ENCODE measurements at regions not wholly inside any gene's neighbourhood (a gene's known extent, or its start where the extent isn't known, plus 50 kb on each side); places are given as distances from the start of the nearest gene placed in this dataset.

- H3K27me3 Mint-ChIP-seq (ENCODE audit: low read depth in 2 of 2), result no peaks in the 10 kb centered on the region
- no peaks in the 10 kb centered on the region for H3K4me1 Mint-ChIP-seq
- intact Hi-C loops (cut with micrococcal nuclease), result no loop called here
- Histone ChIP-seq H3K27ac (ENCODE audit: low read length) (no peak overlapping the region), H3K36me3 (ENCODE audit: control insufficient read depth, insufficient read depth, low read length) (no peaks in the 10 kb centered on the region), H3K27me3 (ENCODE audit: control insufficient read depth, insufficient read depth, low read length) (no peaks in the 10 kb centered on the region), H3K4me1 (ENCODE audit: control insufficient read depth, insufficient read depth, low read length) (no peaks in the 10 kb centered on the region), H3K9me3 (ENCODE audit: control insufficient read depth, insufficient read depth, low read length) (no peaks in the 10 kb centered on the region), H3K4me3 (ENCODE audit: low read length) (no peak overlapping the region)
- no peak overlapping the region for H3K27ac Mint-ChIP-seq
- WGBS (ENCODE audit: insufficient coverage), result 84% methylated on average over 5 of the region's 5 CpGs
- no peak overlapping the region for H3K4me3 Mint-ChIP-seq
- TF ChIP-seq CTCF (IDR thresholded peaks at IDR 0.05), result no peak
- DNase-seq (no peak), ATAC-seq (no peak)
- no peaks in the 10 kb centered on the region for H3K36me3 Mint-ChIP-seq
- peaks cover 5 to 20% of the 10 kb centered on the region in 2 donors for H3K9me3 Mint-ChIP-seq
Measured at GRCh38 chr3:6089780-6090179, 771.1 kb upstream of the GRM7 start.

GRCh38 chr3:6091262-6091661, 769.7 kb upstream of the GRM7 start:
- no peaks in the 10 kb centered on the region for H3K36me3 Mint-ChIP-seq
- Histone ChIP-seq H3K36me3 (ENCODE audit: control insufficient read depth, insufficient read depth, low read length) (no peaks in the 10 kb centered on the region), H3K27me3 (ENCODE audit: control insufficient read depth, insufficient read depth, low read length) (no peaks in the 10 kb centered on the region), H3K9me3 (ENCODE audit: control insufficient read depth, insufficient read depth, low read length) (no peaks in the 10 kb centered on the region), H3K4me1 (ENCODE audit: control insufficient read depth, insufficient read depth, low read length) (no peaks in the 10 kb centered on the region), H3K27ac (ENCODE audit: low read length) (no peak overlapping the region), H3K4me3 (ENCODE audit: low read length) (no peak overlapping the region)
- H3K27ac Mint-ChIP-seq, result no peak overlapping the region
- DNase-seq (no peak), ATAC-seq (no peak)
- no peaks in the 10 kb centered on the region for H3K27me3 Mint-ChIP-seq (ENCODE audit: low read depth in 2 of 2)
- H3K4me1 Mint-ChIP-seq, result no peaks in the 10 kb centered on the region
- TF ChIP-seq CTCF (IDR thresholded peaks at IDR 0.05), result no peak
- WGBS (ENCODE audit: insufficient coverage), result 90% methylated on average over 2 of the region's 3 CpGs
- intact Hi-C loops (cut with micrococcal nuclease), result no loop called here
- no peak overlapping the region for H3K4me3 Mint-ChIP-seq
- peaks cover 5 to 17% of the 10 kb centered on the region in 2 donors for H3K9me3 Mint-ChIP-seq

GRCh38 chr3:6095006-6095405, 765.9 kb upstream of the GRM7 start:
- no peak overlapping the region for H3K27ac Mint-ChIP-seq
- Histone ChIP-seq H3K27me3 (ENCODE audit: control insufficient read depth, insufficient read depth, low read length) (no peaks in the 10 kb centered on the region), H3K4me1 (ENCODE audit: control insufficient read depth, insufficient read depth, low read length) (no peaks in the 10 kb centered on the region), H3K4me3 (ENCODE audit: low read length) (no peak overlapping the region), H3K27ac (ENCODE audit: low read length) (no peak overlapping the region), H3K36me3 (ENCODE audit: control insufficient read depth, insufficient read depth, low read length) (no peaks in the 10 kb centered on the region), H3K9me3 (ENCODE audit: control insufficient read depth, insufficient read depth, low read length) (no peaks in the 10 kb centered on the region)
- no peak for ATAC-seq
- TF ChIP-seq CTCF (IDR thresholded peaks at IDR 0.05), result no peak
- intact Hi-C loops (cut with micrococcal nuclease), result no loop called here
- H3K36me3 Mint-ChIP-seq, result no peaks in the 10 kb centered on the region
- no peak for DNase-seq
- WGBS (ENCODE audit: insufficient coverage), result no CpG with 5 or more reads among the region's 1 CpG
- no peaks in the 10 kb centered on the region for H3K27me3 Mint-ChIP-seq (ENCODE audit: low read depth in 2 of 2)
- H3K4me1 Mint-ChIP-seq, result no peaks in the 10 kb centered on the region
- no peak overlapping the region for H3K4me3 Mint-ChIP-seq
- H3K9me3 Mint-ChIP-seq, result peaks cover 4 to 15% of the 10 kb centered on the region in 2 donors

GRCh38 chr3:6097021-6097420, 763.9 kb upstream of the GRM7 start:
- Histone ChIP-seq H3K27ac (ENCODE audit: low read length) (no peak overlapping the region), H3K27me3 (ENCODE audit: control insufficient read depth, insufficient read depth, low read length) (no peaks in the 10 kb centered on the region), H3K36me3 (ENCODE audit: control insufficient read depth, insufficient read depth, low read length) (no peaks in the 10 kb centered on the region), H3K9me3 (ENCODE audit: control insufficient read depth, insufficient read depth, low read length) (no peaks in the 10 kb centered on the region), H3K4me3 (ENCODE audit: low read length) (no peak overlapping the region), H3K4me1 (ENCODE audit: control insufficient read depth, insufficient read depth, low read length) (no peaks in the 10 kb centered on the region)
- DNase-seq, result no peak
- intact Hi-C loops (cut with micrococcal nuclease), result no loop called here
- Mint-ChIP-seq H3K9me3 (peaks cover 4 to 16% of the 10 kb centered on the region in 2 donors), H3K4me3 (no peak overlapping the region), H3K4me1 (no peaks in the 10 kb centered on the region), H3K27me3 (ENCODE audit: low read depth in 2 of 2) (no peaks in the 10 kb centered on the region), H3K36me3 (no peaks in the 10 kb centered on the region), H3K27ac (no peak overlapping the region)
- TF ChIP-seq CTCF (IDR thresholded peaks at IDR 0.05), result no peak
- WGBS (ENCODE audit: insufficient coverage), result no CpG with 5 or more reads among the region's 2 CpGs
- no peak for ATAC-seq

All from natural killer cell (primary cell).